HG03521 (cell line): ENCODE measurements at regions not wholly inside any gene's neighbourhood (a gene's known extent, or its start where the extent isn't known, plus 50 kb on each side); places are given as distances from the start of the nearest gene placed in this dataset.
"Not testable (repeated sequence)": the region's sequence is repeated elsewhere in the genome, so short reads cannot be mapped to it uniquely, and the experiment has no call there.

ENCODE experiments used
- ATAC-seq: cut with Tn5 transposase; IDR thresholded peaks from one replicate; pipeline ENCODE4 v1.9.1; 2021; ENCODE audit warnings: mild to moderate bottlenecking, moderate library complexity; ENCODE audit not compliant: unreplicated experiment

- ATAC-seq, result no peak
These were observed 183.2 kb upstream of the MAP3K1 start for GRCh38 chr5:56632199-56632598.

GRCh38 chr5:56631719-56632118, 183.6 kb upstream of the MAP3K1 start:
- no peak for ATAC-seq

GRCh38 chr5:56628616-56629015, 186.7 kb upstream of the MAP3K1 start:
- ATAC-seq, result not testable (repeated sequence)

GRCh38 chr5:56625541-56625940, 189.8 kb upstream of the MAP3K1 start:
- ATAC-seq, result no peak

- no peak for ATAC-seq
These were observed 190.6 kb upstream of the MAP3K1 start for GRCh38 chr5:56624751-56625150.

- ATAC-seq, result no peak
These were observed 193.2 kb upstream of the MAP3K1 start for GRCh38 chr5:56622141-56622540.

GRCh38 chr5:56620903-56621677, 194.3 kb upstream of the MAP3K1 start:
- ATAC-seq, result no peak

GRCh38 chr5:56617998-56618397, 197.4 kb upstream of the MAP3K1 start:
- no peak for ATAC-seq

GRCh38 chr5:56616454-56617160, 198.7 kb upstream of the MAP3K1 start:
- no peak for ATAC-seq

GRCh38 chr5:56615361-56616153, 199.8 kb upstream of the MAP3K1 start:
- ATAC-seq, result no peak

- no peak for ATAC-seq
These were observed 202.6 kb upstream of the MAP3K1 start for GRCh38 chr5:56612759-56613158.

GRCh38 chr5:56612353-56612752, 203.0 kb upstream of the MAP3K1 start:
- ATAC-seq, result no peak

GRCh38 chr5:56610093-56610698, 205.2 kb upstream of the MAP3K1 start:
- ATAC-seq, result no peak

GRCh38 chr5:56608217-56608925, 207.0 kb upstream of the MAP3K1 start:
- no peak for ATAC-seq

GRCh38 chr5:56607551-56607950, 207.8 kb upstream of the MAP3K1 start:
- no peak for ATAC-seq

GRCh38 chr5:56607074-56607473, 208.3 kb upstream of the MAP3K1 start:
- no peak for ATAC-seq

- ATAC-seq, result no peak
These were observed 209.2 kb upstream of the MAP3K1 start for GRCh38 chr5:56606192-56606591.

- ATAC-seq, result no peak
These were observed 210.1 kb upstream of the MAP3K1 start for GRCh38 chr5:56605231-56605630.

GRCh38 chr5:56601641-56602071, 213.7 kb upstream of the MAP3K1 start:
- no peak for ATAC-seq

- no peak for ATAC-seq
These were observed 216.4 kb upstream of the MAP3K1 start for GRCh38 chr5:56598941-56599340.
